ENCODE measurements at regions not wholly inside any gene's neighbourhood (a gene's known extent, or its start where the extent isn't known, plus 50 kb on each side); places are given as distances from the start of the nearest gene placed in this dataset.
A peak's percentile ranks its signal among the peaks of the same experiment; 100 is the strongest.
"Not testable (repeated sequence)": the region's sequence is repeated elsewhere in the genome, so short reads cannot be mapped to it uniquely, and the experiment has no call there.

DNA sequence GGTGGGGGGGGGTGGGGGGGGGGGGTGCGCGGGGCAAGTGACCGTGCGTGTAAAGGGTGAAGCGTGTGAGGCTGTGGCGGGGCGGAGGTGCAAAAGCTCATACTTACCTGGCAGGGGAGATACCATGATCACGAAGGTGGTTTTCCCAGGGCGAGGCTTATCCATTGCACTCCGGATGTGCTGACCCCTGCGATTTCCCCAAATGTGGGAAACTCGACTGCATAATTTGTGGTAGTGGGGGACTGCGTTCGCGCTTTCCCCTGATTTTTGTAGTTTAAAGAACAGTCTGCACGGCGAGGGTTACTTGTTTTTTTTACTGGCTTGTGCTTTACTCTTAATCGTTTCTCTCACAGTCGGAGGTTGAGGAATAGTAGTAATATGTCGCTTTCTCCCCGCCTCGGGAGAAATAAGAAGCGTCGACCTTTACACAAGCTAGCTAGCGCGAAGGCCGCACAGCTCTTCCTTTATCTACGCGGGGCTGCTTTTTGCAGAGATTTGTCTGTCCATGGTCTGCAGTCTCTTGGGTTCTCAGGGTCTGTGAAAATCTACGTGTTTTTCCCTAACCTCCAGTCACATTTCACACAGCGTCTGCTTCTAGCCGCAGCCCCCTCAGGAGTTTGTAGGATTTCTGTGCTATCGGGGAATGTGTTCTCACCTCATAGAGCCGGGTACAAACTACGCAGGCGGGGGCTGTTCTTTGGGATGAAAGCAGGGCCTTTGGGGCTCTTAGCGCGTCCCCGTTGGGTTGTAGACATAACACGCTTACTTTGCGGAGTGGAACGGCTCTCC is 148.1 kb upstream of the NOTCH2NLA start:
- peak; percentile 43 to 65 (median 47) for DNase-seq (ENCODE audit: low read depth in 2 of 3, low spot score in 2 of 3)

DNA sequence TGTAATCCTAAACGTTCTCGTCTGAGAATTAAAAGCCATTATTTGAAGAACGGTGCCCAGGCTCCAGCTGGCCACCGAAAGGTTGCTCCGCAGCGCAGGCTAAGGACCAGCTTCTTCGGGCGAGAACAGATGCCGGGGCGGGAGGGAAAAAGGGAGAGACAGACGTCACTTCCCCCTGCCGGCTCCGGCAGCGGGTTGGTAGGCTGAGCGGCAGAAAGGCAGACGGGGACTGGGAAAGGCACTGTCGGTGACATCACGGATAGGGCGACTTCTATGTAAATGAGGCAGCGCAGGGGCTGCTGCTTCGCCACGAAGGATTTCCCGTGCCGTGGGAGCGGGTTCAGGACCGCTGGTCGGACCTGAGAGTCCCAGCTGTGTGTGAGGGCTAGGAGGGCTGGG is 147.5 kb upstream of the NOTCH2NLA start:
- DNase-seq (ENCODE audit: low read depth in 2 of 3, low spot score in 2 of 3), result peak; percentile 41 to 68 (median 59)

DNA sequence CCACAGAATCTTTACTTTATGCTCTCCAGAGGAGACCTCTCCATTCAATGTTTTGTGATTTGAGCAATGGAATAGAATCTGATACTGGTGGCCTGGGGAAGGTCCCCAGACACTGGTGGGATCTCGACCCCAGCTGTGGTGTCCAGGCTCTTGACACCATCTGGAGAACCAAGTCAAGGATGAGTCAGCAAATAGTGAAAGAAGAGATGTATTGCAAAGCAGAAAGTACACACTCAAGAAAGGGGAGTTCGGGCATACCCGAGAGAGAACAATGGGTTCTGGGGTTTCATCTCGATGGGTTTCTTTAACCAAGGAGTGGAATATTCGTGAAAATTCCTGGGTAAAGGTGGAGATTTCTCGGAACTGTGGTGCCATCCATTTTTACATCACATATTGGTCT is 146.3 kb upstream of the NOTCH2NLA start:
- not testable (repeated sequence) for DNase-seq (ENCODE audit: low read depth in 2 of 3, low spot score in 2 of 3)

DNA sequence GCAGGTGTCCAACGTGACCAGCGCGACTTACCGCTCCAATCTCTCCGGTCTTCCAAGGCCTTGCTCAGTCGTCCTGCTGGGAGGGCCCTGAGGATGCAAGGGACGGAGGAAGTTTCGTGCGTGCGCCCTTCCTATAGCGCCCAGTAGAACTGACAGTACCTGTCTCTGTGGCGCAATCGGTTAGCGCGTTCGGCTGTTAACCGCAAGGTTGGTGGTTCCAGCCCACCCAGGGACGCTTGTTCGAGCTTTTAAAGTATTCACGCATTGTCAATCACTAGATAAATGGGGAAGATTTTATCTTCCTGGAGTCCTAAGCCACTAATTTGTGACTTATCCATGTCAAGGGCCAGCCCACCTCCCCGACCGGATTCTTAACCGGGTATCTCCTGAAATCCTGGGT is 141.1 kb upstream of the NOTCH2NLA start:
- DNase-seq (ENCODE audit: low read depth in 2 of 3, low spot score in 2 of 3), result peak; percentile 18 to 25 (median 22)

DNA sequence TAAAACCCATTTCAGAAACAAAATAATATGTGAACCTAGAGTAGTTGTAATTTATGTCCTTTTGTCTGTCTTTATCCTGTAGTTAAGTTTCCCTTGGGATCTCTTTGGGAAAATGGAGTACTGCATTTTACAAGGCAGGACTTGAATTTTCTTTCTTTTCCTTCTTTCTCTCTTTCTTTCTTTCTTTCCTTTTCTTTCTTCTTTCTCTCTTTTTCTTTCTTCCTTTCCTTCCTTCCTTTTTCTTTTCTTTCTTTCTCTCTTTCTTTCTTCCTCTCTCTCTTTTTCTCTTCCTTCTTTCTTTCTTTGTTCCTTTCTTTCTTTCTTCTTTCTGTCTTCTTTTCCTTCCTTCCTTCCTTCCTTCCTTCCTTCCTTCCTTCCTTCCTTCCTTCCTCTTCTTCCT is 126.6 kb upstream of the NOTCH2NLA start:
- DNase-seq (ENCODE audit: low read depth in 2 of 3, low spot score in 2 of 3), result not testable (repeated sequence)

DNA sequence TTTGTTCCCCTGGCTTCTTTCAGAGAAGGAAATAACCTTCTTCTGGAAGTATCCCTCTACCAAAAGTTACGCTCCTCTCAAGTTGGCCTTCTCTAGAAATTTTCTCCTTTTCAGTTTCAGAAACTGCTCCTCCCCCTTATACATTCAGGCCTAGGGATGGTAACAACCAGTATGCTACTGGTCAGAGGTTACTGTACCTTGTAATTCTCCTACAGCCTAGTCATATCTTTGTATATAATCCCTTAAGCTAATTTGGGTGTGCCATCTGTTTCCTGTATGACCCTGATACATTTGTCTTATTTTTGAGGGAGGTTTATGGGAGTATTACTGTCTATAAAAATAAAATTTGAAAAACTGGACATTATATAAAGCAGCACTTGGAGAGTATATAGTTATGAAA is 98.0 kb upstream of the NOTCH2NLA start:
- DNase-seq (ENCODE audit: low read depth in 2 of 3, low spot score in 2 of 3), result not testable (repeated sequence)

DNA sequence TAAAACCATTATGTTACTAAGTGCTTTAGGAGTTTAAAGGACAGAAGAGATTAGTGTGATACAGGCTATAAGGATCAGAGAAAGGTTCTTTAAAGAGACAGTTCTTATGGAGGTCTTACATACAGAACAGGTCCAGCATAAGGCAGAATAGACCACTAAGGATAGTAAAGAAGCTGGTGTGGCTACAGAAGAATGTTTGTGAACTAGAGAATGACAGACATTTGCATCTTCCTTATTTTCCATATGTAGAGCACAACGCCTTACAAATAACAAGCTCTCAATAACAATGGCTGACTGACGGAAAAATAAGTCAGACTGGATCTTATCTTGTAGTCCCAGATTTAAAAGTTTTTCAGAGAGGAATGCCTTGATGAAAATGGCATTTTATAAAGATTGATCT is 95.6 kb upstream of the NOTCH2NLA start:
- DNase-seq (ENCODE audit: low read depth in 2 of 3, low spot score in 2 of 3), result not testable (repeated sequence)

DNA sequence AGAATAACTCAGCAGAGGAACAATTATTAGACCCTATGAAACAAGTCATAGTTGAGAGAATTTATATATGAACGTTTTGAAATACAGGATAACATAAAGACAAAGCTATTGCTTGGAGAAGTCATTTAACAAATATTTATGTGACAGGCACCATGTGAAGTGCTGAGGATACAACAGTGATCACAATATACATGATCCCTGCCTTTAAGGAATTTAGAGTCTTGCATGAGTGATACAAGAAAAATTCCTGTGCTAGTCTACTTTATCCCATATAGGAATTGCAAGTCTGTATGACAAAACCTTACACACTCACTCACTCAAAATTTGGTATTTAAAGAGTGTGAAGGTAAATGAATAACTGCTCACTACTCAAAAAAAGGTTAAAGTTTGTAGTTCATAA is 94.5 kb upstream of the NOTCH2NLA start:
- not testable (repeated sequence) for DNase-seq (ENCODE audit: low read depth in 2 of 3, low spot score in 2 of 3)

DNA sequence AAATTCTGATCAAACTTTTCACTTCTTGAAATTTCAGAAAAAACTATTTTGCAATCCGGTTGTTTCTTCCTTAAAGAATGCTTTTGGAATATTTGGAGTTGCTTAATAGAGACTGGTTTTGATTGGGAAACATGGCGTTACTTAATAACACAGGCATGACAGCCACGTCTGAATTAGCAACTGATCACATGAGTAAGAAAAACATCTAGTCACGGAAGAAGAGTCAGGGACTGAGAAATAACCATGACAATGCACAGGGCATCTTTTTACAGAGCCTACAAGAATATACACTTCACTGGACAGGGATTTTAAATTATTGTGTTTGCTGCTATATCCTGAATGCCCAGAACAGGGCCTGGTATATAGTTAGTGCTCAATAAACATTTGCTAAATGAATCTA is 94.1 kb upstream of the NOTCH2NLA start:
- DNase-seq (ENCODE audit: low read depth in 2 of 3, low spot score in 2 of 3), result not testable (repeated sequence)

DNA sequence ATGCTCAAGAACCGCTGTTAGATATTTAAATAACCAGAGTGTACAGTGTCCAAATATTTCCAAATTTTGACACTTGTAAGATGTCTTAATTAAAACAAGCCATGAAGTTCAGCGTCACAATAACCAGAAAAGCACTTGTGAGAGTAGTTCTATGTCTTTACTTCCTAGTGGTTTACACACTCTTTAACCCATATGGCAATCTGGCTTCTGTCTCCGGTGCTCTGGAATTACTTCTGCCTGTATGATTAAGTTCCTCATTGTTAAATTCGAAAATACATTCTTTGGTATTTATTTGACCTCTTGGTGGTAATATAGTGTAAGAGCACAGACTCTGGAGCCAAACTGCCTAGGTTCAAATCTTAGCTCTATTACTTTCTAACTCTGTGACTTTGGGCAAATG is 89.9 kb upstream of the NOTCH2NLA start:
- DNase-seq (ENCODE audit: low read depth in 2 of 3, low spot score in 2 of 3), result not testable (repeated sequence)

DNA sequence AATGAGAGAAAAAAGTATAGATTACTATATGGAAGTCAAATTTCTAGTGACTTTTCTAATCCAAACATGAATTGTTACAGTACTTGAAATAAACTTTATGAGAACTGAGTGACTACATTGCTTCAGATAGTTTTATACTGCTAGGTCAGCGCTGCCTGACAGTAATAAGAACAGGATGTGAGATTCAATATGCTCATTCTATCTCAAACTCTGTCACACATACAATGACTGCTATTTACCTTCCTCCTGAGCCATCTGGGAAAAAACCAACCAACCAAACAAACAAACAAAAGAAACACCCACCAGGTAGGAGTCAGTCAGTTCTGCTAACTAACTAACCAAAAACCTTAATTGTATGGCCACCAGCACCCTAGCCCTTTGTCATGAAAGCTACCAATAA is 89.0 kb upstream of the NOTCH2NLA start:
- not testable (repeated sequence) for DNase-seq (ENCODE audit: low read depth in 2 of 3, low spot score in 2 of 3)

DNA sequence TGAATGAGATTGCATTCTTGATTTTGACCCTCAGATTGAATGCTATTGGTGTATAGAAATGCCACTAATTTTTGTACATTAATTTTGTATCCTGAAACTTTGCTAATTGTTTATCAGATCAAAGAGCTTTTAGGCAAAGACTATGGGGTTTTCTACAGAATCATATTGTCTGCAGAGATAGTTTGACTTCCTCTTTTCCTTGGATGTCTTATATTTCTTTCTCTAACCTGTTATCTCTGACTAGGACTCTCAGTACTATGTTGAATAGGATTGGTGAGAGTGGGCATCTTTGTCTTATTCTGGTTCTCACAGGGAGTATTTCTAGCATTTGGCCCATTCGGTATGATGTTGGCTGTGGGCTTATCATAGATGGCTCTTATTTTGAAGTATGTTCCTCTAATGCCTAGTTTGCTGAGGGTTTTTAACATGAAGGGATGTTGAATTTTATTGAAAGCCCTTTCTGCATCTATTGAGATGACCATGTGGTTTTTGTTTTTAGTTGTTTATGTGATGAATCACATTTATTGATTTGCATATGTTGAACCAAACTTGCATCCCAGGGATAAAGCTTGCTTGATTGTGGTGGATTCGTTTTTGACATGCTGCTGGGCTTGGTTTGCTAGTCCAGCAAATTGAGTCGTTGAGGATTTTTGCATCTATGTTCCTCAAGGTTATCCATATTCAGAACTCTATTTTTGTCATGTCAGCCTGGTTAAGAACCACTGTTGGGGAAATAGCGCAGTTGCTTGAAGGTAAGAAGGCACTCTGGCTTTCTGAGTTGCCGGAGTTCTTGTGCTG is 85.8 kb upstream of the NOTCH2NLA start:
- DNase-seq (ENCODE audit: low read depth in 2 of 3, low spot score in 2 of 3), result not testable (repeated sequence)

DNA sequence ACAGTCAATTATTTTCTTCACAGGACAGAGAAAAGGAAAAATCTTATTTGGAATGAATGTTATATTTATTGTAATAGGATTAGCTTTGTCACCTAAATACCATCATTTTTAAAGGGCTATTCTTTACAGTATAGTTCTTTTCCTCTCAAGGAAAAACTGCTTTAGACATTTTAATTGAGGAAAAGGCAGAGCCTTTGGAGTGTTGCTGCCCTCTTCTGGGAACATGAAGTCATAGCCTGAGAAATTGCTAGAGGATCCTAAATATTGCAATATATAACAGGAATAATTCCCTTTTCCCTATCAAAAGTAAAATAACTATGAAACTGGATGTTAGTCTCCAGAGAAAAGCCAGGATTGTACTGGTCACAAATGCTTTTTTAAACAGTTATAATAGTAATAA is 81.8 kb upstream of the NOTCH2NLA start:
- not testable (repeated sequence) for DNase-seq (ENCODE audit: low read depth in 2 of 3, low spot score in 2 of 3)

DNA sequence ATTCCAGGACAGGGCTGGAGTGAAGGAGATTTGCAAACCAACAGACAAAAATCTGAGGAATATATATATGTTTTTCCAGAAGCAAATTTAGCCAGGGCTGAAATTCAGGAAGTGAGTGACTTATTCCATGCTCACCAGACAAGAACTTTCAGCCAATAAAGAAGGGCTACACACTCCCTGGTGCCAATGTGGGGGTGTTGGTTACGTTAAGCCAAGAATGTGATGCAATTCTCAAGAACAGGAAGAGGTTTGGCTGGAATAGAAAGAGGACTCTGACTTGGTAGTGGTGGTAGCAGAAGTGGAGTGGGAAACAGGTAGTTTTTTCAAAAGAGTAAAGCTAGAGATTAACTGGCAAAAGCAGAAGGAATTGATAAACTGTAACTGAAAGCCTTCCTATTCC is 80.6 kb upstream of the NOTCH2NLA start:
- DNase-seq (ENCODE audit: low read depth in 2 of 3, low spot score in 2 of 3), result not testable (repeated sequence)

DNA sequence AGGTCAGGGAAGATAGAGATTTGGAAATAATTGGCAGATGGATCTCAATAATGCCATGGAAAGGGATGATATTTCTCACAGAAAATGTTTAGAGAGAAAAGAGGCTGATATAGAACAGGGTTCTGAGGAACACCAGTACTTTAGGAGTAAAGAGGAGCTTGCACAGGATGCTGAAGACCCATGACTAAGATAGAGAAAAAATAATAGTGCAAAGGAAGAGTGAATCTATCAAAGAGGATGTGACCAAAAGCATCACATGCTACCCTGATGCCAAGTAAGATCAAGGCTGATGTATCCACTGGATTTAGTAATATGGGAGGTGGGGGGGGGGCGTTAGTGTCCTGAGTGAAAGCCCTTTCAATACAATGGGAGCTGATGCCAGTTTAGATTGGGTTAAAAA is 80.1 kb upstream of the NOTCH2NLA start:
- DNase-seq (ENCODE audit: low read depth in 2 of 3, low spot score in 2 of 3), result not testable (repeated sequence)

DNA sequence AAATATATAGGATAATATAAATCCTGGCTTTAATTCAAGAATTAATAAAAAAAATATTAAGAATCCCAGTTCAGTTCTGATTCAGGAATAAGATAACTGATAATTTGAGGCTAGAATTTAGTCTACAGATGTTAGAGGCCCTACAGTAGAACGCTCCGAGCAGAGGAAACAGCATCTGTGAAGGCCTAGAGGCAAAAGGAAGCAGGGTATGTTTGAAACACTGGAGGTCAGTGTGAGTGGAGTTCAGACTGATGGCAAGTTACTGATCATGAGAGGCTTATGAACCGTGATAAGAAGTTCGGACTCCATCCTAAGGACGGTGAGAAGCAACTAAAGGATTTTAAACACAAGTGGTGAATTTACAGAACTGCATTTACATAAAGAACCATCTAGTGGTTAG is 79.3 kb upstream of the NOTCH2NLA start:
- not testable (repeated sequence) for DNase-seq (ENCODE audit: low read depth in 2 of 3, low spot score in 2 of 3)

DNA sequence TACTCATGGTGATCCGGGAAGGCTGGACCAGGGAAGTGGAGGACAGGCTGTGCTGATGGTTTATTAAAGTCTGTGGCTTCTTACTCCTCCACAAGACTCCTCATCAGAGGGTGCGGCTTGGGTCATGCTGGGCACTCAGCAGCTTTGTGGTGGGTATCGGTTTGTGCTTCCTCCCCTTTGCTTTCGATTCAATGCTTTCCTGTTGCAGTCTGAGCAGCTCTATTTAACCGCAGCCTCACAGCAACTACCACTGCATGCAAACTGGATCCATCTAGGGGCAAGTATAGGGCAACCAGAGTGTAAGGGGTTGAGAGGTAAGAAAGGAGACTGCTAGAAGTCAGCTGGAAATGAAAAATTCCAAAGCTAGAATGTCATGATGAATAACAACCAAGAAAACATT is 78.8 kb upstream of the NOTCH2NLA start:
- DNase-seq (ENCODE audit: low read depth in 2 of 3, low spot score in 2 of 3), result not testable (repeated sequence)

DNA sequence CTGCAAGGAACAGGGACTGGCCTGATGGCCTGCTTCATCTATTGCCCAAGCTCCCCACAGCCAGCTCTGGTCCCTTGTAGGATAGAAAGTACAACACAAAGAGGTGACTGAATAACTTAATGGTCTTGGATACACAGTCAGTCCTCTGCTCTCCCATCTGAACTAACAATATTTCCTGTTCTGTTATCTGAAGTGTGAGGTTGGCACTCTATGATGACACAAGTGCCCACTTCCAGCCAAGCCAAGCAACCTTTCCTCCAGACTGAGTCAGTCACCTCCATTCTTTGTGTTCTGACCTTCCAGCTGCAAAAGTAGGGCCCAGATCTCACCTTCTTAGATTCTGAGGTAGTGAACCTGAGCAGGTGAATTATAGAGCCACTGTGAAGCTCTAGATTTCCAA is 77.8 kb upstream of the NOTCH2NLA start:
- not testable (repeated sequence) for DNase-seq (ENCODE audit: low read depth in 2 of 3, low spot score in 2 of 3)

DNA sequence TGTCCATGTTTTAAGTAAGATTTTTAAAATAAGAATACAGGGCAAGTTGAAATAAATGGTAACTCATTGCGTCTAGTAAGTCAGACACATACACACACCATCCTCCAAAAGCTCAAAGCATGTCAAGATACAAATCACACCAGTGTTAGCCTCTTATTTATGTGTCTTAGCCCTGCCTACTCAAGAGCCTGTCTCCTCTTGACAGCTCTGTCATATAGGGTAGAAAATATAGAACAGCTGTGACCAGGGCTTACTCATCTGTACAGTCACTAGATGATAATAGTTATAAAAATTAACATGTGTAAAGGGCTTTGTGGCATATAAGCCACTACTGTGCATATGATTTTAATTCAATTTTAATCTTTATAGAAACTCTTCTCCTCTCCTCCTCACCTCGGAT is 76.6 kb upstream of the NOTCH2NLA start:
- not testable (repeated sequence) for DNase-seq (ENCODE audit: low read depth in 2 of 3, low spot score in 2 of 3)

DNA sequence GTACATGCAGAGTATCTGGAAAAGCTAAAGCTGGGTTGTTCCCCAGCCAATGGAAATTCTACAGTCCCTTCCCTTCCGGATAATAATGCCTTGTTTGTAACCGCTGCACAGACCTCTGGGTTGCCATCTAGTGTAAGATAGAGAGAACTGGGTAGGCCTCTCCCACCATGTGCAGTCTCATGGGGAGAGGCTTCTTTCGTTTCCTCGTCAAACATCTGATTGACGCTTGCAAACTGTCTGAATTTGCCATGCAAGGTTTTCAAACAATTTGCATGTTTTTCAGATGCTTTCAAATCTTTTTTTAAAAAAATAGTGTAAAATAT is 69.7 kb upstream of the NOTCH2NLA start:
- DNase-seq (ENCODE audit: low read depth in 2 of 3, low spot score in 2 of 3), result not testable (repeated sequence)

DNA sequence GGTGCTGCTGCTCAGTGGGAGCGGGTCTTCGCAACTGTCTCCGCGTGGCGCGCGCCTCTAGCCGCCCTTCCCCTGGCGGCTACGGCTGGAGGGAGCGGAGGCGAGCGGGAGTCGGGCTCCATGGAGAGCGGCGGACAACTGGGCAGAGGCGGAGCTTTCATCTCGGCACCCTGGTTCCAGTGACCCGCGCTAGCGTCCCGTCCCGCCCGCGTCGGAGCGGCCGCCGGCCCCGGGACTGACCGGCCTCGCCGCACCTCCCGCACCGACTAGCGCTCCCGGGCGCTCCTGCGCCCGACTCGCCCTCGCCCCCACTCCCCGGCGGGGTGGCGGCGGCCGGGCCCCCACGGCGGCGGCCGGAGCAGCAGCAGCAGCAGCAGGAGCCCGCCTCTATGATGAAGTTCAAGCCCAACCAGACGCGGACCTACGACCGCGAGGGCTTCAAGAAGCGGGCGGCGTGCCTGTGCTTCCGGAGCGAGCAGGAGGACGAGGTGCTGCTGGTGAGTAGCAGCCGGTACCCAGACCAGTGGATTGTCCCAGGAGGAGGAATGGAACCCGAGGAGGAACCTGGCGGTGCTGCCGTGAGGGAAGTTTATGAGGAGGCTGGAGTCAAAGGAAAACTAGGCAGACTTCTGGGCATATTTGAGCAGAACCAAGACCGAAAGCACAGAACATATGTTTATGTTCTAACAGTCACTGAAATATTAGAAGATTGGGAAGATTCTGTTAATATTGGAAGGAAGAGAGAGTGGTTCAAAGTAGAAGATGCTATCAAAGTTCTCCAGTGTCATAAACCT is 69.2 kb upstream of the NOTCH2NLA start:
- not testable (repeated sequence) for DNase-seq (ENCODE audit: low read depth in 2 of 3, low spot score in 2 of 3)
